HS-27A (cell line): ENCODE measurements at regions not wholly inside any gene's neighbourhood (a gene's known extent, or its start where the extent isn't known, plus 50 kb on each side); places are given as distances from the start of the nearest gene placed in this dataset.

Source experiments
- DNase-seq: peaks from one replicate; pipeline ENCODE4 v3.0.0-alpha.2; 2012; ENCODE audit warnings: low read depth, missing footprints

DNA sequence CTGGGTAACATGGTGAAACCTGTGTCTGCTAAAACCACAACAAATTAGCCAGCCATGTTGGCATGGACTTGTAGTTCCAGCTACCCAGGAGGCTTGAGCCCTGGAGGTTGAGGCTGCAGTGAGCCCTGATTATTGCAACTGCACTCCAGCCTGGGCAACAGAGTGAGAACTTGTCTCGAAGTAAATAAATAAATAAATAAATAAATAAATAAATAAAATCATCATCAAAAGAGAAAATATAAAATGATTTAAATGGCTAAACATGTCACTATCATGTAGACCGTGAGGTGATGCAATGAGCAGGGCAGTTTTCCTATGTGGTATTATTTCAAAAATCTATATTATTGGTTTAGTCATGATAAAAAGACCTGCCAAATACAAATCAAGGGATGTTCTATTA lies 2074.3 kb downstream of the PCDH9 start:
- no peak for DNase-seq

- DNase-seq = no peak
Observed at GRCh38 chr13:65154661-65155447, 2075.3 kb downstream of the PCDH9 start.

DNA sequence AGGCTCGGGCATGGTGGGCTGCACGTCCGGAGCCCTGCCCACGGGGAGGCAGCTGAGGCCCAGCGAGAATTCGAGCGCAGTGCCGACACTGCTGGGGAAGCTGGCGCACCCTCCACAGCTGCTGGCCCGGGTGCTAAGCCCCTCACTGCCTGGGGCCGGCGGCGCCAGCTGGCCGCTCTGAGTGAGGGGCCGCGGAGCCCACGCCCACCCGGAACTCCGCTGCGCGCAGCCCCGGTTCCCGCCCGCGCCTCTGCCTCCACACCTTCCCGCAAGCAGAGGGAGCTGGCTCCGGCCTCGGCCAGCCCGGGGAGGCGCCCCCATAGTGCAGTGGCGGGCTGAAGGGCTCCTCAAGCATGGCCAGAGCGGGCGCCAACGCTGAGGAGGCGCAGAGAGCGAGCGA lies 2080.4 kb downstream of the PCDH9 start:
- no peak for DNase-seq

DNA sequence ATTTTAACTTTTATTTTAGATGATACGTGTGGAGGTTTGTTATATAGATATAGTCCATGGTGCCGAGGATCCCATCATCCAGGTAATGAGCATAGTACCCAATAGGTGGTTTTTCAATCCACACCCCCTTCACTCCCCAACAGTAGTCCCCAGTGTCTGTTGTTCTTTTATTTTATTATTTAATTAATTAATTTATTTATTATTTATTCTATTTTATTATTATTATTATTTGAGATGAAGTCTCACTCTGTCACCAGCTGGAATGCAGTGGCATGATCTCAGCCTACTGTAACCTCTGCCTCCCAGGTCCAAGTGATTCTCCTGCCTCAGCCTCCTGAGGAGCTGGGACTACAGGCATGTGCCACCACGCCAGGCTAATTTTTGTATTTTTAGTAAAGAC lies 2086.2 kb downstream of the PCDH9 start:
- DNase-seq = no peak

- DNase-seq = no peak
Observed at GRCh38 chr13:65133094-65133493, 2097.0 kb downstream of the PCDH9 start.

DNA sequence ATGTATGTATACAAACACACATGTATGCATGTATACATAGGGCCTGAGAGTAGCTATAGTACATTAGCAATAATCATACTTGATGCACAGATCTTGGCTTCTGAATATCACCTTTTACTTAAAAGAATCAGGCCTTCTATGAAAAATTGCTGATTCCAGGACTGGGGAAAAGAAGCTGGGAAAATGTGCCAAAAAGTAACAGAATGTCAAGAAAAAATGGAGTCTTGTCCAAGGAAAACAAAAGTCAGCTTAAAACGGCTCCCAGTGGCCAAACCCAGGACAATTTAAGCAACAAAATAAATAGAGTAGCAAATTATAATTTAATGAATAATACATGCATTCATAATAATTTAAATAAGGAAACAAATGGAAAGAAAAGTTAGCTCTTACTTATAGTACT lies 2104.9 kb downstream of the PCDH9 start:
- no peak for DNase-seq

DNA sequence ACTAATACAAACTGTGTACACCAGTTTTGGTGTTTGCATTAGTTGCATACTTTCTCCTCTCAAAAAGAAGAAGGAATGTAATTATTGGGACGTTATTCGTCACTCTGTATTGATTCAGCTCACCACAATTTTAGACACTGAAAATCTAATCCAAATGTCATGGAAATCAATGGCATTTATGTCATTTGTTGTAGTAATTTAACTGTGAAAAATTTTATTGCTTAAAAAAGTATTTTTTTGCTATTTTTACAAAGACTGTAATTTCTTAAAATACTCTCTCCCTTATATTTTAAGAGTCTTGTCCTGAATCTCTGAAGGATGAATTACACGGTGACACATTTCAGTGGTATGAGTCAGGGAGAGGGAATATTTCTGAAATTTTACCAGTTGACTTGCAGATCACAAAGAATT lies 2117.6 kb downstream of the PCDH9 start:
- DNase-seq = peak; percentile 58

DNA sequence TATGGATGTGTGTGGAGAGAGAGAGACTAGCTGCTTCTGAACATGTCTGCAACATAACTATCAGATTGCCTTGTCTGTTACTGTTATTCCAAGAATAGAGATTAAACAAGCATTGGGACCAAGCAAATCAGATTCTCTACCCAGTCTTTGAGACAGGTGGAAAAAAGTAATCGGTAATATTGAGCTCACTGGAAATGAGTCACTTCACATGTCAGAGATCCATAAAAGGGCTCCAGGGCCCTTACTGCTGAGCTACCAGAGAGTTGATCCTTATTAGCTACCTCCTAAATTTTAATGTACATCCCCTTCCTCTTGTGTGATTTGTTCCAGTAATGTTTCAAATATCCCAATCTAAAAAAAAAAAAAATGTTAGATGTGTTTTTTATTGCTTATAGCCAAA lies 2118.0 kb downstream of the PCDH9 start:
- DNase-seq = peak; percentile 39

DNA sequence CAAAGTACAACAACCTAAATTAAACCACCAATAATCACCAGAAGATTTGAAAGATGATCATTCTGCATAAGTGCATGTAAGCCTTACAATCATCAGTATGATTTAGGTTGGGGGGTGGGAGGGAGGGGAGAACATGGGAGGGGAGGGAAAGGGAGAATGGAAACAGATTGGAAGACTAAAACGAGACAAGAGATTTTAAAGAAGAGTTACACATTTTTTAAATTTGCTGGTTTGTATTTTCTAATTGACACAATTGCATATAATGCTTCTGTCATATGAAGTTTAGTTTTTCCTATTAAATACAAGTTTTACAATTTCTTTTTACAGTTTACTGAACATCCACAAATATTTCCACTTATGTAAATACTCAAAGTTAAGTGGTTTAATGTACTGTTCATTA lies 2118.9 kb downstream of the PCDH9 start:
- no peak for DNase-seq

GRCh38 chr13:65104436-65104835 lies 2125.7 kb downstream of the PCDH9 start:
- peak; percentile 30 for DNase-seq

DNA sequence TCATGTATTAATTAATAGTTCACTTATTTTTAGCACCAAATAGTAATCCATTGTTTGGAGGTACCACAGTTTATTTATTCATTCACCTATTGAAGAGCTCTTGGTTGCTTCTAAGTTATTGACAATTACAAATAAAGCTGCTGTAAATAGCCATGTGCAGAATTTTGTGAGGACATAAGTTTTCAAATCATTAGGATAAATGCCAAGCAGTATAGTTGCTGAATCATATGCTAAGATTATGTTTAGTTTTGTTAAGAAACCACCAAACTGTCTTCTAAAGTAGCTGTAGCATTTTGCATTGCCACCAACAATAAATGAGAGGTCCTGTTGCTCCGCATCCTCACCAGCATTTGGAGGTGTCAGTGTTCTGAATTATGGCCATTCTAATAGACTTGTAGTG lies 2126.8 kb downstream of the PCDH9 start:
- DNase-seq = no peak

DNA sequence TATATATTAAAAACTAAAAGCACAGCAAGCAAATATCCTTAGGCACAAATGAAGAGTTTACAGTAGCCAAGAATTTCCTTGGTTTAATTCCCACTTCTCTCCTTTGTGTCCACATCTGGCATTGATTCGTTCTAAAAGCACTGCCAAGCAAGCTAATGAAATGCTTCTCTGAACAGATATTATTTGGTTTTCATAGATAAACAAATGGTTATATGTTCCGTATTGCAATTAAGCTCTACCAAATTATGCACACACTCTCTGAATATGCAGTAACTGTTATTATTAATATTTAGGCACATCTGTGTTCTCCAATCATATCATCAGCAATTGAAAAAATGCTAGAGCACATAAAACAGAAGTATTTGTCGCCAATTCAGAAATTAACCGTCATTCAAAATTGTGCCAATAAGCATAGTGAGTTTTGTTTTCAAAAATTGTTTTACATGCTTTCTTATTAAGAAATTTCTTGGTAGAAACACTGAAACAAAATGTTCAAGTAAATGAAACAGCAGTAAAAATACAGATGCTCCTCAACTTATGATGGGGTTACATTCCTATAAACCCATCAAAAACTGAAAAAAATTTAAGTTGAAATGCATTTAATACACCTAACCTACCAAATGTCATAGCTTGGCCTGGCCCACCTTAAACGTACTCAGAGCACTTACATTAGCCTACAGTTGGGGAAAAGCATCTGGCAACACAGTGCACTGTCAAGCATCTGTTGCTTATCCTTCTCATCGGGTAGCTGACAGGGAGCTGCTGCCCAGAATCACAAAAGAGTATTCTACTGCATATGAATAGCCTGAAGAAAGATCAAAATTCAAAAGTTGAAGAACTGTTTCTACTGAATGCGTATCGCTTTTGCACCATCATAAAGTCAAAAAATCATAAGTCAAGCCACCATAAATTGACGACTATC lies 2134.7 kb downstream of the PCDH9 start:
- DNase-seq = no peak

- DNase-seq = no peak
Observed at GRCh38 chr13:65093357-65093756, 2136.8 kb downstream of the PCDH9 start.

- no peak for DNase-seq
Observed at GRCh38 chr13:65091031-65091430, 2139.1 kb downstream of the PCDH9 start.

DNA sequence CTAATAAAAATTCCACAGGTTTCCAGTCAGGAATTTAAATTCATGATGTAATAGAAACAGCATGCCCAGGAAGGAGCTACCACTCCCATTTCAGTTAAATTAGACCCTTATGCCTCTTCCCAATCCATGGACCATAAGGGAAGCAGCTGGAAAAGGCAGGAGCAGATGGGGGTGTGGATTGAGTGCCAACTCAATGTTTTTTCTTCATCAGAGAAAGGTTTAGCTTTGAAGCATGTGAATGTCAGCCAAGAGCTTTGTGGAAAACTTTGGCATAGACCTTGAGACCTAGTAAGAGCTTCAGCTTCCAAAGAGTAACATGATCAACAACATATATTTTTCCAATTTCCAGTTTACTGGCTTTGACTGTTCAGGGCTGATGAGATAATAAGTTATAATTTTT lies 2139.9 kb downstream of the PCDH9 start:
- no peak for DNase-seq

DNA sequence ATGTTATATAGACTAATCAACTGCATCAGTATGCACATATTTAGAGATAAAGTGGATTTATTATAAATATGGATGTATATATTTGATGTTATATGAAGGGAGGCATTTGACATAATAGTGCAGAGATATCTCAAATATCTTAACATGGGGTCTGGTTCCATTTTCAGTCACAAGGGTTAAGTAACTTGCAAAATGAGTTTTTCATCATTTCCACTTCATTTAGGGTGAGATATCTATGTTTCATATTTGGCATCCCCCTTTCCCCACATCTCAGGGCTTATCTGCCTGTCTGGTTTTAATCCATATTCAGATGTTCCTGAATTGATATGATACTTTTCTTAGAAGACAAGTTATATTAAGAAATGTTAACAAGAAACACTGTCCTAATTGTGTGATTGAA lies 2141.2 kb downstream of the PCDH9 start:
- no peak for DNase-seq

DNA sequence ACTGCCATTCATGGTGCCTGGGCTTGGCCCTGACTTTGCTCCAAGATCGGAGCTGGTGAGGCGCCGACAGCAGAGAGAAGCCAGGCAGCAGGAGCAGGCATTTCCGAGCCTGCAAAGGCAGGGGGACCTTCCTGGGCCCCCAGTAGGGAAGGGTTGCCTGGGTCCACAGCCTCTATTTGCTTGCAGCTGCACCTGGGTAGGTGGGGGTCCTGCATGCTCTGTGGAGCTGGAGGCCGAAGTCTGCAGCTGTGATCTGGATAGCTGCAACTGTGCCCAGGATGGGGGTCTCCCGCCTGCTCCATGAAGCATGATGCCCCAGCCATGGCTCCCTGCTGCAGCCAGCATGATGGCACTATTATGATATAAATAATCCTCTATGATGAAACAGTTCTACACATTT lies 2144.2 kb downstream of the PCDH9 start:
- no peak for DNase-seq

DNA sequence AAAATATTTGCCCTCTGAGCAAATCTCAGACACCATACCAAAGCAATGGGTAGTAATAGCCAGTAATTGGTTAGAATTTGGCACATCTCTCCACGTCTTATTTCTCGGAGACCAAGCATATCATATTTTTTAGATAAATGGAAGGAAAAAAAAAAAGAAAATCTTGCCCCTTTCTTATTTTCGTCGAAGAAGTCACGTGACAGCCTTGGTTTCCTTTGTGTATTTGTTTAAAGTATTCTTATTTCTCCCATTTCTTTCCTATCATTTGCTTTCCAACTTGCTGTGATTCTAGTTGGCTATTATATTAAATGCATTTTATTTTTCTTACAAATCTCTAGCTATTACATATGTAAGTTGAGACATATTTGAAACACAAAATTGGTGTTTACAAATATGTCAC lies 2155.9 kb downstream of the PCDH9 start:
- no peak for DNase-seq

DNA sequence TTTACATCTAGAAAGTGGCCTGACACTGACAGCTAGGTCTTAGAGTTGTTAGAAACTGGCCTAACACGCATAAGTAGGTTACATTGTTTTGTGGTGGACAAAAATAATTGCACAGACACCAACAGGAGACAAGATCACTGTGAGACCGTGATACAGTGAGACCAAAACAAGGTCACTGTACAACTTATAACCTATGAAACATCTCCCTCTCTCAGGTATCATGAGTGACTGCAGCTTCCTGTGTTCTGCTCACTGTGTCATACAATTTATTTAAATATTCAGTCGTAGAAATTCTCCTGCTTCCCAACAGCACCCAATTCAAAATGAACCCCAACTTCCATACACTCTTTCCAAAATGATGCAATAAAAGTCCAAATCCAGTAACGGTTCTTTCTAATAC lies 2165.2 kb downstream of the PCDH9 start:
- no peak for DNase-seq

DNA sequence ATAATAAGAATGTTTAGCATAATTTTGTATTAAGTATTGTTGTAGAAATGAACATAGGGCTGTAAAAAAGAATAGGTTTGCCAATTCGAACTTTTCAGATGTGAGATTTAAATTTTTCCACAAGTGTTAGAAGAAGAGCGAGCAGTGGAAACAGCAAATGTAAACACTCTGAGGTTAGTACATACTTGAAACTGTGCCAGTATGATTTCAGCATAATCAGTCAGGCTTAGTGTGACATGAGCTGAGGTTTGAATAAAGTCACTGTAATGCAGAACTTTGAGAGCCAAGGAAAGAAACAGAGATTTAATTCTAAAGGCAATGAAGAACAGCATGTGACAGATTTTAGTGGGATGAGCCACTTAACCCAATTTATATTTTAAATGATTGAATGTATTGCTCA lies 2166.4 kb downstream of the PCDH9 start:
- DNase-seq = no peak

DNA sequence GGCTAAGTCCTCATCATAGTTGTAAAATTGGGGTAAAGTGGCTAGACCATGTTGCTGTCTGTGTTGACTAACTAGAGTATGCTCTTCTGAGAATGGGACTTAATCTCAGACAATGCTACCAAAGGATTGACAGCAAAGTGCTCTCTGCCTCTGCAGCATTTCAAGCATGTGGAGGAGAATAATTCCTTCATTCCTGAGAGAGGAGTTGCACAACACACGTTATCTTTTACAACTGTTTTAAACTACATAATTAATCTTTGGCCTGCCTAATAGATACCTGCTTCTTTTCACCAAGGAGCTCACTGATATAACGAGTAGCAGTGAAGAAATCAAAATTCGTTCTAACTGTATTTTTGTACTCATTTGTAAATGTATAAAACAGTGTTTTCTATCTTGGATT lies 2172.2 kb downstream of the PCDH9 start:
- DNase-seq = no peak

GRCh38 chr13:65054277-65054676 lies 2175.9 kb downstream of the PCDH9 start:
- DNase-seq = no peak

GRCh38 chr13:65036999-65037398 lies 2193.1 kb downstream of the PCDH9 start:
- no peak for DNase-seq
